GM10266 (cell line): ENCODE measurements at regions not wholly inside any gene's neighbourhood (a gene's known extent, or its start where the extent isn't known, plus 50 kb on each side); places are given as distances from the start of the nearest gene placed in this dataset.

Experiments
- DNase-seq: peaks from one replicate; pipeline ENCODE4 v3.0.0; 2012; ENCODE audit errors: extremely low spot score
- CTCF ChIP-seq: IDR thresholded peaks from 2 replicates; pipeline ENCODE4 v1.5.1; 2012; ENCODE audit warnings: mild to moderate bottlenecking, low read depth; ENCODE audit not compliant: control insufficient read depth, insufficient read depth; ENCODE audit errors: missing control alignments

DNA sequence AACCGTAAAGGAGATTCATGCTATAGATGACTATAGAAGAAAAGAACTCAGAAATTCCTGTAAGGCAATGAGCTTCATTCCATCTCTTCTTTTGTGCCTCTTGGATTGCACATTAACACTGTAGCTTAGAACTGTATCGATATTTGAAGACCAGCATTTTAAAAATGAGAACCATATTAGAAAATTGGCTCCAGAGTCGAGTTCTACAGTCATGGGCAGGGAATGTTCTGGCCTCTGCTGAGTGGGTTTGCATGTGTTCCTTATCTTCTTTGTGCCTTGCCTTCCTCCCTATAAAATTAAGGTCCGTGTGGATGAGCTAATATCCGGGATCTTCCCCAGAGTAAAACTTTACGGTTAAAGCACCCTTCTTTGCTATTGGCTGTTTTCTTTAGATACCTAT is 77.4 kb upstream of the PLCL2 start:
- TF ChIP-seq CTCF: no peak

GRCh38 chr3:16808393-16809107 is 76.2 kb upstream of the PLCL2 start:
- DNase-seq: no peak
- no peak for TF ChIP-seq CTCF

More for the DNA sequence above, 77.4 kb upstream of the PLCL2 start:
- DNase-seq: no peak

DNA sequence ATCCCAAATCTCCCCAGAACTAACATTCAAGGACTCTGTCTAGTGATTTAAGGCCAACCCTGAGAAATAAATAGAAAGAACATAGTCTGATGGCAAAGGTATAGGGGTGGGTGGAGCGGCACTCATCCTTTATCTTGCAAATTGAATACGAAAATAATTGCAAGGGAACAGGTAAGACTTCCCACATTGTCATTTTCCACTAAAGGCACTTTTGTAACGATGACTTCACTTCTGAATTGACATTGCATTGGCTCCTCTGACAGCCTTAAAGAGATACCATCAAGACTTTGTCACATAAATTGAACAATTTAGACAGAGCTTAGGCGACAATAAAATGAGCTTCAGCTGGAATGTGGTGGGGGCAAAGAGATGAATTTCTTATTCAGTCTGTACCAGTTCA is 75.3 kb upstream of the PLCL2 start:
- no peak for TF ChIP-seq CTCF
- DNase-seq: no peak

DNA sequence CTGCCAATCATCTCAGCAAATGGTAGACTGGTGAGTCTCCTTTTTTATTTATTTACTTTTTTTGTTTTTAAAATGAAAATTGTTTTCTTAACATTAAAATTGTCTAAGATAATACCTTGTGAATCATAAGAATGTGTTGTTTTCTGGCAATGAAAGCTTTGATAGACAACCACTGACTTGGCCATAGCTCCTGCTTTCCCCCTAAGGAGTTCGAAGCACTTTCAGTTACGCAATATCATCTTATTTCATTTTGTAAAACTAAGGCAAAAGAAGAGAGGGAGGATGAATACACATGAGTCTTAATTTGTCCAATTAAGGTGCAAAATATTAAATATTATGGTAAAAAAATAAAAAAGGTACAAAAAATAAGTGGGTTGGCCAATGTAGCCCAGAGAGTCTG is 74.8 kb upstream of the PLCL2 start:
- no peak for TF ChIP-seq CTCF

GRCh38 chr3:16810593-16811367 is 74.0 kb upstream of the PLCL2 start:
- no peak for DNase-seq

More for the DNA sequence above, 74.8 kb upstream of the PLCL2 start:
- DNase-seq: no peak

DNA sequence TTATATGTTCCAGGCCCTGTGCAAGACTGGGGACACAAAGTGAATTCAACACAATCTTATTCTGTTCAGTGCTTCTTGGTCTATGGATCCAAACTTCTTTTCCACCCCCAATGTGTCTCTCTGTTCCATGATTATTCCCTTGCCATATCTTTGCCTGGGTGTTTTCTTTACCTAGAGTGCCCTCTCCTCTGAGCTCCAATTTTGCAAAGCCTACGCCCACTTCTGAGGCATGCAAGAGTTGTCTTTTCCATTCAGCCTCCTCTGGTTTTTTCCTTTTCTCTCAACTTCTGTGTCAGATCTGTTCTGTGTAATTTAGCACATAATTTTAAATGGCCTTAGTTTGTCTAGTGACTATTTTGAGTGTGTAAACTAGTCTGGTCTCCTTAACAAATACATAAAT is 72.8 kb upstream of the PLCL2 start:
- no peak for DNase-seq
- no peak for TF ChIP-seq CTCF

More at GRCh38 chr3:16810593-16811367, 74.0 kb upstream of the PLCL2 start:
- no peak for TF ChIP-seq CTCF

GRCh38 chr3:16813336-16813735 is 71.4 kb upstream of the PLCL2 start:
- TF ChIP-seq CTCF: no peak
- no peak for DNase-seq
